HFFc6 (cell line): ENCODE measurements at regions not wholly inside any gene's neighbourhood (a gene's known extent, or its start where the extent isn't known, plus 50 kb on each side); places are given as distances from the start of the nearest gene placed in this dataset.

ENCODE experiments used
- DNase-seq: peaks from one replicate; pipeline ENCODE4 v3.0.0-alpha.2; 2018
- H3K27ac Mint-ChIP-seq: 2 replicates; pipeline ENCODE4 v1.8.0; 2020; ENCODE audit warnings: mild to moderate bottlenecking, mixed read lengths
- H3K27me3 Mint-ChIP-seq: 2 replicates; pipeline ENCODE4 v1.8.0; 2021; ENCODE audit warnings: mild to moderate bottlenecking, moderate library complexity, mixed read lengths; ENCODE audit not compliant: insufficient read depth
- H3K36me3 Mint-ChIP-seq: 2 replicates; pipeline ENCODE4 v1.8.0; 2021; ENCODE audit warnings: low read depth, mixed read lengths
- H3K4me1 Mint-ChIP-seq: 2 replicates; pipeline ENCODE4 v1.8.0; 2020; ENCODE audit warnings: low read depth, mixed read lengths
- H3K4me3 Mint-ChIP-seq: 2 replicates; pipeline ENCODE4 v1.8.0; 2020; ENCODE audit warnings: mild to moderate bottlenecking, moderate library complexity, mixed read lengths
- H3K9me3 Mint-ChIP-seq: 2 replicates; pipeline ENCODE4 v1.8.0; 2020; ENCODE audit warnings: mild to moderate bottlenecking, mixed read lengths
- TF ChIP-seq, protein P1 (sequence below): fragments of 200-600 bp; sonication (generic); IDR thresholded peaks from 2 replicates; pipeline ENCODE4 v1.5.0; 2021; ENCODE audit warnings: antibody characterized with exemption, mild to moderate bottlenecking

DNA sequence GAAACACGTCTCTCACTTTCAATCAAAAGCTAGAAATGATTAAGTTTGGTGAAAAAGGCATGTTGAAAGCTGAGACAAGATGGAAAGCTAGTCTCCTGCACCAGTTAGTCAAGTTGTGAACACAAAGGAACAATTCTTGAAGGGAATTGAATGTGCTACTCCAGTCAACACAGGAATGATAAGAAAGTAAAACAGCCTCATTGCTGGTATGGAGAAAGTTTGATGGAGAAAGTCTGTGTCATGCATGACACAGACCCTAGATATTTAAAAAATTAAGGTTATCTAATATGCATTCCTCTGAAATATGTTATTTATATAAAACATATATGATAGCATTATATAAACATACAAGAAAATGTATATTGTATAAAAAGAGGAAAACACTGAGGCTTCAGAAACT lies 699.4 kb upstream of the FZD8 start:
- Mint-ChIP-seq H3K36me3 (no peaks in the 10 kb centered on the region; the same call in 1 of the 2 replicates), H3K27me3 (no peaks in the 10 kb centered on the region), H3K4me1 (no peaks in the 10 kb centered on the region), H3K9me3 (peaks cover 20% of the 10 kb centered on the region), H3K4me3 (no peak overlapping the region), H3K27ac (no peak overlapping the region)
- DNase-seq, result no peak
- TF ChIP-seq, protein P1, sequence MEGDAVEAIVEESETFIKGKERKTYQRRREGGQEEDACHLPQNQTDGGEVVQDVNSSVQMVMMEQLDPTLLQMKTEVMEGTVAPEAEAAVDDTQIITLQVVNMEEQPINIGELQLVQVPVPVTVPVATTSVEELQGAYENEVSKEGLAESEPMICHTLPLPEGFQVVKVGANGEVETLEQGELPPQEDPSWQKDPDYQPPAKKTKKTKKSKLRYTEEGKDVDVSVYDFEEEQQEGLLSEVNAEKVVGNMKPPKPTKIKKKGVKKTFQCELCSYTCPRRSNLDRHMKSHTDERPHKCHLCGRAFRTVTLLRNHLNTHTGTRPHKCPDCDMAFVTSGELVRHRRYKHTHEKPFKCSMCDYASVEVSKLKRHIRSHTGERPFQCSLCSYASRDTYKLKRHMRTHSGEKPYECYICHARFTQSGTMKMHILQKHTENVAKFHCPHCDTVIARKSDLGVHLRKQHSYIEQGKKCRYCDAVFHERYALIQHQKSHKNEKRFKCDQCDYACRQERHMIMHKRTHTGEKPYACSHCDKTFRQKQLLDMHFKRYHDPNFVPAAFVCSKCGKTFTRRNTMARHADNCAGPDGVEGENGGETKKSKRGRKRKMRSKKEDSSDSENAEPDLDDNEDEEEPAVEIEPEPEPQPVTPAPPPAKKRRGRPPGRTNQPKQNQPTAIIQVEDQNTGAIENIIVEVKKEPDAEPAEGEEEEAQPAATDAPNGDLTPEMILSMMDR, result no peak

DNA sequence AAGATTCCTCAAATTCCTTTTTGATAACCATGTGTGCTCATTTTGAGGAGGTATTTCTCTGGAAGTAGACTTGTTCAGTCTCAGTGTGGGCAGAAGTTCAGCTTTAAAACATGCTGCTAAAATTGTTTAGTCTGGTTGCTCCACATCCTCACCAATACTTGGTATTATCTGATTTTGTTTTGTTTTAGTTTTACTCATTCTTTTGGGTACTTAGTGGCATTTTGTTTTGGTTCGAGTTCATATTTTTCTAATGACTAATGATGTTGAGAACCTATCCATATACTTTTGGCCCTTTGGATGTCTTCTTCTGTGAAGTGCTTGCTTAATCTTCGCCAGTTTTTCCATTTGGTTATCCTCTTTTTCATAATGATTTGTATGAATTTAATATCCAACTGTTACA lies 694.2 kb upstream of the FZD8 start:
- H3K4me1 Mint-ChIP-seq, result no peaks in the 10 kb centered on the region
- H3K4me3 Mint-ChIP-seq, result no peak overlapping the region
- DNase-seq, result no peak
- TF ChIP-seq, protein P1, result no peak
- H3K9me3 Mint-ChIP-seq, result peaks cover 4% of the 10 kb centered on the region
- no peak overlapping the region for H3K27ac Mint-ChIP-seq
- no peaks in the 10 kb centered on the region for H3K27me3 Mint-ChIP-seq
- no peaks in the 10 kb centered on the region; the same call in 1 of the 2 replicates for H3K36me3 Mint-ChIP-seq

DNA sequence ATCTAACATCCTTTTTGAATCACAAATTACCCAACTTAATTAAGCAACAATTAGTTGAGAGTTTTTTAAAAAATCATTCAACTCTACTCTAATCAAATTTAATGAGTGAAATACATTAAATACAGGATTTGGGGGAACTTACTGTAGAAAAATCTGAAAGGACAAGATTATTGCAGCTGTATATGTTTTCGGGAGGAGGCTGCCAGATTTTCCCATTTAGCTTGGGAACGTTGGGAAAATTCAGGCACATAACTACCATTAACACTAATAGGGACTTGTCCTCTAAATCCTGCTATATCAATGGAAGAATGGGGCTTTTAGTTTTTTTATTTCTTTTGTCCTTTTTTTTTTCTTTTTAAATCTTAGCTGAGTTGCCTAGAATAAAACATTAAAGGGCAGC lies 691.4 kb upstream of the FZD8 start:
- TF ChIP-seq, protein P1, result no peak
- no peak for DNase-seq
- no peak overlapping the region for H3K27ac Mint-ChIP-seq
- no peak overlapping the region for H3K4me3 Mint-ChIP-seq
- H3K9me3 Mint-ChIP-seq, result peaks cover 9% of the 10 kb centered on the region
- no peaks in the 10 kb centered on the region for H3K27me3 Mint-ChIP-seq
- no peaks in the 10 kb centered on the region for H3K4me1 Mint-ChIP-seq
- no peaks in the 10 kb centered on the region; the same call in 1 of the 2 replicates for H3K36me3 Mint-ChIP-seq

DNA sequence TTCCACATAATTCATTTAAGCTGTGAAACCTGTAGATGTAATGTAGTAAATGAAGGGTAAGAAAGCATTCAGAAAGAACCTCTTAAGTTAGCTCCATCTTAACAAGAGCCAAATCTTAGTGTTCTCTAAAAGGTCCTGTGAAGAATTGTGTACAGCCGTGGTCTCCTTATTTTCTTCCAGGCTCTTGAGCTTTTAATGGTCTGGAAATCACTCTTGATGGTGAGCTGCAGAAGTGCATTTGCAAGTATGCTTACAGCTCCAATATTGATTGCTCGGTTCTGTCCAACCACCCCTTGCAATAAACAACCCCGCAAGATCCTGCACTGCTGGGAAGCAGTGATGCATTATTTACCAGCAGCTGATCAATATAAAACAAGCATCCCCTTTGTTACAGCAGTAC lies 690.8 kb upstream of the FZD8 start:
- H3K4me3 Mint-ChIP-seq, result no peak overlapping the region
- no peak for DNase-seq
- peaks cover 9% of the 10 kb centered on the region for H3K9me3 Mint-ChIP-seq
- H3K36me3 Mint-ChIP-seq, result no peaks in the 10 kb centered on the region; the same call in 1 of the 2 replicates
- TF ChIP-seq, protein P1, result no peak
- H3K27ac Mint-ChIP-seq, result no peak overlapping the region
- no peaks in the 10 kb centered on the region for H3K27me3 Mint-ChIP-seq
- H3K4me1 Mint-ChIP-seq, result no peaks in the 10 kb centered on the region

DNA sequence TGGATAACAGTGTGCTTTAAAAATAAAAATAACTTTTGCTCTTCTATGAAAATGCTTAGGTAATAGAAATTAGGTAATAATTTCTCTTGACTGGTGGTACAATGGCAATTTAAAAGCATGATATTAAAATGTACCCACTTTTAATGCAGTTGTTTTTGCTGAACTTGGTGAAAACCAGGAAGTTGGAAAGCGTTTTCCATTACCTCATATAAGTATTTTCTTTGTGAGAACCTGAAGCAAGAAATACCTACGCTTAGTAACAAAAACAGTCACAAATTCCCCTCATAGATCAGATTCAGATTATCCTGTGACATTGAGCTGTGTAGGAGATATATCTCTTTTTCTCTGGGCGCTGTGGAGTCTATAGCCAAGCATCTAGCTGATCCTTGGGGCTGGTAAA lies 689.0 kb upstream of the FZD8 start:
- TF ChIP-seq, protein P1, result no peak
- Mint-ChIP-seq H3K27me3 (no peaks in the 10 kb centered on the region; the same call in 1 of the 2 replicates), H3K9me3 (peaks cover 5% of the 10 kb centered on the region), H3K36me3 (no peaks in the 10 kb centered on the region), H3K27ac (no peak overlapping the region), H3K4me1 (no peaks in the 10 kb centered on the region), H3K4me3 (no peak overlapping the region)
- no peak for DNase-seq

DNA sequence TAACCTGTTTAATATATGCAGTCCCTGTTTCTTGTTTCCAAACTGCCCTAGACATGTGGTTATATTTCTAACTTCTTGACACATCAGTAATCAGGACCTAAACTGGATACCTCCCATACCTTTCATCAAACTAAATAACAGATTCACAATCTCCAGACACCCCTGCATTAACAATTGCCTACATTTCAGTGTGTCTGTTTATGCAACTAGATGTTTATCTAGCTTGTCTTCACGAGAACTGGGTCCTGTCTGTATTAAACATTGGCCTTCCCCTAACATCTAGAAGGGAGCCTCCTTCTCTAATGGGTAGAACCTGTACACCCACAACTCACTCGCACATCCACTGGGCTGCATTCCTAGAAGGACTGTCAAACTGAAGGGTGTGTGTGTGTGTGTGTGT lies 683.7 kb upstream of the FZD8 start:
- Mint-ChIP-seq H3K4me3 (no peak overlapping the region), H3K27ac (no peak overlapping the region), H3K27me3 (no peaks in the 10 kb centered on the region; the same call in 1 of the 2 replicates), H3K36me3 (no peaks in the 10 kb centered on the region), H3K4me1 (no peaks in the 10 kb centered on the region), H3K9me3 (peaks cover 18% of the 10 kb centered on the region)
- TF ChIP-seq, protein P1, result no peak
- DNase-seq, result no peak
